K562 (cell line): ENCODE measurements at regions not wholly inside any gene's neighbourhood (a gene's known extent, or its start where the extent isn't known, plus 50 kb on each side); places are given as distances from the start of the nearest gene placed in this dataset.

Source experiments
- ATAC-seq: fragments of 200-7000 bp; cut with Tn5 transposase; 3 replicates; pipeline ENCODE4 v1.9.1; 2020; ENCODE audit warnings: moderate library complexity
- BruUV-seq: library from RNA; stranded (reverse); fragments of 400-500 nt; replicated peaks from 2 replicates; lab custom pipeline; 2021; lab: Mats Ljungman, UMichigan
- CTCF ChIA-PET: fragments of 300-600 bp; formaldehyde crosslinking; extraction: SDS; loops from one replicate; lab custom pipeline; 2021; ENCODE audit warnings: low intra/inter-chr PET ratio; lab: Yijun Ruan, JAX
- POLR2A ChIA-PET: fragments of 300-600, 350-650 bp; sonication (Branson Sonifier 250); formaldehyde crosslinking; extraction: SDS; loops from one replicate; lab custom pipeline; 2021; ENCODE audit warnings: antibody characterized with exemption, inconsistent platforms; lab: Yijun Ruan, JAX
- DNase-seq, 4 experiments: peaks; one replicate each; pipeline versions ENCODE4 v3.0.0 to v3.0.0-alpha.2; 2011 to 2018; ENCODE audit warnings: low spot score in 3 of 4, mixed read lengths in 3 of 4; ENCODE audit errors: extremely low read depth in 1 of 4
- FAIRE-seq: peaks from 2 replicates; lab custom pipeline; 2011; peaks lifted over from hg19 to GRCh38; lab: Jason Lieb, UNC
- H2AFZ ChIP-seq: 2 replicates; pipeline ENCODE4 v1.6.0; 2011; ENCODE audit warnings: low read depth, low read length, control low read depth, inconsistent platforms
- H3K27ac ChIP-seq: fragments of 200-600 bp; 3 replicates; pipeline ENCODE4 v1.8.0; 2011; ENCODE audit warnings: low read depth, mild to moderate bottlenecking, control low read depth, inconsistent platforms, low read length, moderate library complexity, mixed read lengths; ENCODE audit errors: extremely low read depth
- H3K27me3 ChIP-seq, 2 experiments: fragments of 300-600 bp in 1 of 2; 2 replicates in 1 of 2; 3 replicates in 1 of 2; pipeline versions ENCODE4 v1.6.0 to v1.8.0; 2011; ENCODE audit warnings: inconsistent platforms in 2 of 2, low read length in 2 of 2, mild to moderate bottlenecking in 1 of 2, mixed read lengths in 1 of 2, moderate library complexity in 1 of 2; ENCODE audit not compliant: control insufficient read depth in 2 of 2, insufficient read depth in 2 of 2
- H3K36me3 ChIP-seq: fragments of 300-600 bp; 3 replicates; pipeline ENCODE4 v1.8.0; 2011; ENCODE audit warnings: mild to moderate bottlenecking, low read length, inconsistent platforms; ENCODE audit not compliant: control insufficient read depth, insufficient read depth
- H3K4me1 ChIP-seq, 2 experiments: fragments of 200-600 bp in 1 of 2; replicated peaks in 1 of 2; 2 replicates in 1 of 2; 3 replicates in 1 of 2; pipeline versions ENCODE4 v1.5.1 to v1.8.0; 2011; ENCODE audit warnings: inconsistent platforms in 2 of 2, low read length in 2 of 2, mild to moderate bottlenecking in 1 of 2, mixed read lengths in 1 of 2, moderate library complexity in 1 of 2; ENCODE audit not compliant: control insufficient read depth in 2 of 2, insufficient read depth in 2 of 2
- H3K4me2 ChIP-seq: 2 replicates; pipeline ENCODE4 v1.6.1; 2011; ENCODE audit warnings: low read length, control low read depth, inconsistent platforms, mixed read lengths; ENCODE audit not compliant: insufficient read depth
- H3K4me3 ChIP-seq: fragments of 200-600 bp; sonication (generic), shearing (Covaris generic); 2 replicates; pipeline ENCODE4 v1.5.1; 2016; ENCODE audit warnings: control low read depth, inconsistent platforms
- H3K79me2 ChIP-seq: fragments of 200-600 bp; 3 replicates; pipeline ENCODE4 v1.8.0; 2011; ENCODE audit warnings: low read length, inconsistent platforms; ENCODE audit not compliant: control insufficient read depth, insufficient read depth
- H3K9ac ChIP-seq, 2 experiments: 2 replicates each; pipeline versions ENCODE4 v1.6.0 to v1.6.1; 2011; ENCODE audit warnings: low read depth in 2 of 2, low read length in 2 of 2, control low read depth in 1 of 2, inconsistent platforms in 1 of 2, mild to moderate bottlenecking in 1 of 2, mixed read lengths in 1 of 2; ENCODE audit not compliant: insufficient read depth in 1 of 2
- H3K9me1 ChIP-seq: one replicate; pipeline ENCODE4 v1.6.0; 2011; ENCODE audit warnings: inconsistent platforms, mild to moderate bottlenecking, low read length, moderate library complexity; ENCODE audit not compliant: control insufficient read depth, insufficient read depth
- H3K9me3 ChIP-seq: replicated peaks from 2 replicates; pipeline ENCODE4 v1.5.1; 2011; ENCODE audit warnings: low read depth, low read length, inconsistent platforms; ENCODE audit not compliant: control insufficient read depth, insufficient read depth
- H4K20me1 ChIP-seq: replicated peaks from 2 replicates; pipeline ENCODE4 v1.6.1; 2011; ENCODE audit warnings: low read length, inconsistent platforms, mixed read lengths; ENCODE audit not compliant: control insufficient read depth, insufficient read depth
- CBX2 ChIP-seq: fragments of 200-600 bp; sonication (generic); IDR thresholded peaks from one replicate; pipeline ENCODE4 v1.6.1; 2012; ENCODE audit warnings: mild to moderate bottlenecking, low read length, inconsistent platforms; ENCODE audit not compliant: insufficient read depth, poor library complexity, severe bottlenecking
- FIP1L1 ChIP-seq: fragments of 200-400 bp; formaldehyde crosslinking; IDR thresholded peaks from 2 replicates; pipeline ENCODE4 v1.6.1; 2018; ENCODE audit warnings: mild to moderate bottlenecking, low read depth, low read length; ENCODE audit not compliant: poor library complexity, severe bottlenecking
- XRCC5 ChIP-seq: fragments of 200-400 bp; formaldehyde crosslinking; IDR thresholded peaks from 2 replicates; pipeline ENCODE4 v1.6.1; 2017; ENCODE audit warnings: low read depth, mild to moderate bottlenecking, low read length
- ZBTB49 ChIP-seq: sonication (generic); formaldehyde crosslinking; IDR thresholded peaks from 2 replicates; pipeline ENCODE4 v1.8.0; 2022; ENCODE audit warnings: missing genetic modification reagents, mild to moderate bottlenecking, borderline replicate concordance
- ZC3H8 ChIP-seq: fragments of 450-650 bp; IDR thresholded peaks from 2 replicates; pipeline ENCODE4 v1.6.1; 2017
- ZFP36 ChIP-seq: fragments of 150-350 bp; IDR thresholded peaks from 2 replicates; pipeline ENCODE4 v1.6.1; 2018; ENCODE audit warnings: low read length, low read depth; ENCODE audit not compliant: partially characterized antibody
- WGBS: fragments of 100-300 bp; shearing (Covaris generic); methylation state at CpG from one replicate; pipeline ENCODE4 v1.1.6; 2016; ENCODE audit warnings: low coverage, mixed read lengths; ENCODE audit not compliant: insufficient coverage; ENCODE audit errors: missing lambda C conversion rate; 5-methylcytosine and 5-hydroxymethylcytosine counted together
- in situ Hi-C: fragments of 300-500 bp; cut with MboI; formaldehyde crosslinking; loops from 4 replicates; pipeline ENCODE4 v1.15.0; 2018; ENCODE audit warnings: inconsistent platforms, mixed read lengths
- intact Hi-C: fragments of 100-400 bp; cut with micrococcal nuclease; formaldehyde crosslinking; loops from 2 replicates; pipeline ENCODE4 v1.14.2; 2022
- TF ChIP-seq, protein P1 (sequence below): sonication (generic); formaldehyde crosslinking; IDR thresholded peaks from 2 replicates; pipeline ENCODE4 v1.8.1; 2023; ENCODE audit warnings: mild to moderate bottlenecking, missing genetic modification reagents, moderate library complexity

DNA sequence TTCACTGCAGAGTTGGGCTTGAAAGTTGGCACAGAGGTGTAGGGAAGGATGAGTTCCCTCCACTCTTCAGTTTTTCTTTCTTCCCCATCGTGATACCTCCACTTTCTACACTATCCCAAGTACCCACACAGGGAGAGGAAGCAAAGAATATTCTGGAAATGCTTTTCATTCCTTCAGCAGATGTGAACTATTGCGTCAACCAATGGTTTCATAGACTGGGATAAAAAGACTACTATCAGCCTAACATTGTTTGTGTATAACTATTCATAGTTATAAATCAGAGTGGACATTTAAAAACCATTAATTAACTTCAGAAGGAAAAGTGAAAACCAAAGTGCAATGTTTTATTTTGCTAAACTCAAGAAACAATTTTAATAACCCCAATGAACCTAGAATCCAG lies 63.6 kb upstream of the MAMDC2 start:
- Histone ChIP-seq H3K4me2 (no peak overlapping the region), H3K27me3 (no peaks in the 10 kb centered on the region; a peak in 1 of 5 replicates), H2AFZ (no peak overlapping the region), H4K20me1 (no peaks in the 10 kb centered on the region), H3K4me3 (no peak overlapping the region), H3K9ac (no peak overlapping the region), H3K27ac (no peak overlapping the region), H3K9me1 (no peaks in the 10 kb centered on the region), H3K79me2 (no peaks in the 10 kb centered on the region), H3K9me3 (no peaks in the 10 kb centered on the region), H3K4me1 (no peaks in the 10 kb centered on the region), H3K36me3 (no peaks in the 10 kb centered on the region)
- POLR2A ChIA-PET = no interaction called here
- DNase-seq = no peak
- intact Hi-C loops = no loop called here
- no peak for FAIRE-seq
- BruUV-seq = no TSS peak
- 0% methylated on average over 2 of the region's 2 CpGs for WGBS
- no peak for ATAC-seq
- in situ Hi-C loops = no loop called here
- CTCF ChIA-PET = interaction anchor here (0.7 kb wide), 1 partner anchor 9 kb away, joined by 3 read pairs; no protein-coding TSS in a partner anchor
- no peak for TF ChIP-seq ZBTB49 (CRISPR knock-in tag)
- TF ChIP-seq FIP1L1 = no peak
- no peak for TF ChIP-seq ZC3H8
- TF ChIP-seq CBX2 = no peak
- no peak for TF ChIP-seq ZFP36
- TF ChIP-seq, protein P1, sequence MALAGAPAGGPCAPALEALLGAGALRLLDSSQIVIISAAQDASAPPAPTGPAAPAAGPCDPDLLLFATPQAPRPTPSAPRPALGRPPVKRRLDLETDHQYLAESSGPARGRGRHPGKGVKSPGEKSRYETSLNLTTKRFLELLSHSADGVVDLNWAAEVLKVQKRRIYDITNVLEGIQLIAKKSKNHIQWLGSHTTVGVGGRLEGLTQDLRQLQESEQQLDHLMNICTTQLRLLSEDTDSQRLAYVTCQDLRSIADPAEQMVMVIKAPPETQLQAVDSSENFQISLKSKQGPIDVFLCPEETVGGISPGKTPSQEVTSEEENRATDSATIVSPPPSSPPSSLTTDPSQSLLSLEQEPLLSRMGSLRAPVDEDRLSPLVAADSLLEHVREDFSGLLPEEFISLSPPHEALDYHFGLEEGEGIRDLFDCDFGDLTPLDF (CRISPR knock-in tag) = no peak
- TF ChIP-seq XRCC5 = no peak
